Jurkat, Clone E6-1 (cell line): ENCODE measurements at regions not wholly inside any gene's neighbourhood (a gene's known extent, or its start where the extent isn't known, plus 50 kb on each side); places are given as distances from the start of the nearest gene placed in this dataset.
"Not testable (repeated sequence)": the region's sequence is repeated elsewhere in the genome, so short reads cannot be mapped to it uniquely, and the experiment has no call there.

Source experiments
- DNase-seq: peaks from one replicate; pipeline ENCODE4 v3.0.0-alpha.2; 2011; ENCODE audit warnings: low read depth, low spot score
- H3K4me3 ChIP-seq: 2 replicates; pipeline ENCODE4 v1.5.1; 2011; ENCODE audit warnings: mild to moderate bottlenecking, low read length, control low read depth, moderate library complexity

DNA sequence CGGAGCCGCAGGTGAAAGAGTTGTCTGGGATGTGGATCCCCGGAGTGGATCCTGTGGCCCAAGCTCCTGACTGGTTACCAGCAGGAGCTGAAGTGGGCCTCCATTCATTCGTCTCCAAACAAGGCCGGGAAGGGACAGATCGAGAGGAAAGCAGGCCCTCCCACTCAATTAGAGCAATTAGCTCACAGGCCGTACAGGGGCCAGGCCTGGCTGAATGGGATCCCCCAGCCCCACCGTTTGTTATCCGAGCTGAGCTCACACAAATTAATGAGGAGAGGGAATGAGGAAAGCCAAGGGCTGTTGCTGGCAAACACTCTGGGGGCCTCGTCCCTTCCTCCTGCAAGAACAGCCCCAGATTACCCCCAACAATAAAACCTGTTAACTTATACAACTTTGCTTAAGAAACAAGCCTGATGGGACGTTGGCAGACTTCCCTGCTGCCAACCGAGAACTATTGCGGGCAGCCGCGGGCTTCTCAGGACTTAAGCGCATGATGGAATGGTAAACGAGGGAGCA is 338.0 kb downstream of the BCL11A start:
- no peak overlapping the region for H3K4me3 ChIP-seq

GRCh38 chr2:60214626-60214875 is 338.9 kb downstream of the BCL11A start:
- H3K4me3 ChIP-seq, result no peak overlapping the region
- DNase-seq, result no peak

More for the DNA sequence above, 338.0 kb downstream of the BCL11A start:
- DNase-seq, result no peak

- no peak for DNase-seq
- no peak overlapping the region for H3K4me3 ChIP-seq
Measured at GRCh38 chr2:60213865-60214625, 339.4 kb downstream of the BCL11A start.

DNA sequence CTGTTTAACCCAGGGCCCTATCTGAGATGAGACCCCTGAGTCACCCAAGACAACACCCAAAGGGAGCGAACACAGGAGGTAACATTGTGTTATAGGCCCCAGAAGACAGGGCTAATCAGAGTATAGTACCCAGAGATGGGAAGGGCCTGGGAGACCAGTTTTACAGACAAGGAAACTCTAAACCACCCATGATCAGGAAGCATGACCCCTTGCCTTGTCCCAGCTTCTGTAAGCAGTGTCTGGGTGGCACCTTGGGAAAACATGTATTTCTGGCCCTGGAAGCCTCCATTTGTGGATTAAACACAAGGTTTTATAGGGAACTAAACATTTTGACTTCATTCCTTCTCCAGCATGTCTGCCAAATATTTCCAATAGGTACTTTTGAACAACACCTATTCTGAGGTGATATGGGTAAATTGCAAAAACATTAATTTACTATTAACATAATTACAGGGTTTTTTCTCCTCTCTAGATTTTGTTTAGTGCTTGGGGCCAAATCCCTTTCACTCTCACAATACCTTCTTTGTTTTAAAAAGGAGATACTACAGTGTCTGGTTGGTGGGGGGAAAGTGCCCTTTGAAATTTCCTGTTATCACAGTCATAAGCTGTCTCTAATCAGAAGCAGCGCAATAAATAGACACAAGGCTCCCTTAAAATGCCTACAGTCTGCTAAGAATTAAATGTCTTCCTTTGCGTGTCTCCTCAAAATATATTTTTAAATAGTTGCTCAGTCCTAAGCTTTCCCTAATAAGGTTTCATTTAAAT is 341.1 kb downstream of the BCL11A start:
- no peak for DNase-seq
- no peak overlapping the region for H3K4me3 ChIP-seq

DNA sequence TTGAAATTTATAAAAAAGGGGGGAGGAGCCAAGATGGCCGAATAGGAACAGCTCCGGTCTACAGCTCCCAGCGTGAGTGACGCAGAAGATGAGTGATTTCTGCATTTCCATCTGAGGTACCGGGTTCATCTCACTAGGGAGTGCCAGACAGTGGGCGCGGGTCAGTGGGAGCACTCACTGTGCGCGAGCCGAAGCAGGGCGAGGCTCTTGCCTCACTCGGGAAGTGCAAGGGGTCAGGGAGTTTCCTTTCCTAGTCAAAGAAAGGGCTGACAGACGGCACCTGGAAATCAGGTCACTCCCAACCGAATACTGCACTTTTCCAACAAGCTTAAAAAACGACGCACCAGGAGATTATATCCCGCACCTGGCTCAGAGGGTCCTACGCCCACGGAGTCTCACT is 364.4 kb downstream of the BCL11A start:
- H3K4me3 ChIP-seq, DNase-seq: not testable (repeated sequence)

GRCh38 chr2:60175290-60175689 is 378.2 kb downstream of the BCL11A start:
- DNase-seq, result no peak
- H3K4me3 ChIP-seq, result no peak overlapping the region

DNA sequence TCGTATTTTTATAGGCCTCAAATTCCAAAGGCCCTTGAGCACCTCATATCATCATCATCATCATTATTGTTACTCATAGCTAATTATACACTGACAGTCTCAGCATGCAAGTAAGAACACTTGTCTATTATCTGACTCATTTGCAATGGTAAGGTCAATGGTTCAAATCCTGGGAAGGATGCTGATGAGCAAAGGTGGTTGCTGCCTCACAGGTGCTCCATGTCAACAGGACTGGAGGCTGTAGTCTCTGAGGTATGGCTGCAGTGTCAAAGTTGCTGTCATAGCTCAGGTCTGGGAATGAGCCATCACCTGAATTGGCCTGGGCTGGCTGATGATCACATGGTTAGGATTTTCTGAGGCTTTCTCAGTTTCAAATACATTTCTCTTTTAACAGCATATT is 379.3 kb downstream of the BCL11A start:
- H3K4me3 ChIP-seq, result no peak overlapping the region

GRCh38 chr2:60172801-60173200 is 380.7 kb downstream of the BCL11A start:
- no peak for DNase-seq
- no peak overlapping the region for H3K4me3 ChIP-seq

More for the DNA sequence above, 379.3 kb downstream of the BCL11A start:
- DNase-seq, result no peak

DNA sequence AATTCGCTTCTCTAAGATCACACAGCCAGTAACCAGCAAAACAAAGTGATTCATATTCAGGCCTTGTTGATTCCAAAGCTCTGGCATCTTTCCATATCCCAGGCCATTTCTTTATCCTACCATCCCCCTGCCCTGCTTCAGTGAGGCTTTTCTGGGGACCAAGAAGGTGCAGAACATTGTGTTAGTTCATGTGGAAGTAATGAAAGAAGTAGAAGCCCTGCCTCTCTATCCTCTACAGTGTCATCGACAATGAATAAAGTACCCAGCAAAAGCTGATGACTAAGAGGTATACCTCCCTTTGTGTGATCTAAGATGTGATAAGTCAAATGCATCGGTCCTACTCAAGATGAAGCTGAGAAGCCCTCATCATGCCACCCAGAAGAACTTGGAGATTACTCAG is 383.2 kb downstream of the BCL11A start:
- no peak for DNase-seq
- no peak overlapping the region for H3K4me3 ChIP-seq

- DNase-seq, result no peak
- H3K4me3 ChIP-seq, result no peak overlapping the region
Measured at GRCh38 chr2:60168247-60168646, 385.2 kb downstream of the BCL11A start.

DNA sequence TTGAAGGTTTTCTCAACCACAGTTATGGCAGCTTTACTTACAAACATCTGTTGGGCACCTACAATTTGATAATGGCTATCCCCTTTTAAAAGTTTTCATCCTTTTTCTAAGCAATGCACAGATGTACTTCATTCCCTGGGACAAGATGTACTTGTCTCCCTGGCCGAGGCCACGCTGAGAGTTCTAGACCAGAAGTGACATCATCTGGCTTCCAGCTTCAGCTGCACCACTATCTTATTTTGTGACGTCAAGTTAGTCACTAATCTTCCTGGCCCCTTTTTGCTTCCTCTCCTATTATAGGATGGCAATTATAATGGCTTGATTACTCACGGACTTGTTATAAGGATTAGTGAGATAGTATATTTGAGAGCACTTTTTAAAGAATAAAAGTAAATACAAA is 386.4 kb downstream of the BCL11A start:
- no peak for DNase-seq
- H3K4me3 ChIP-seq, result no peak overlapping the region

GRCh38 chr2:60163691-60164090 is 389.8 kb downstream of the BCL11A start:
- DNase-seq, result no peak
- no peak overlapping the region for H3K4me3 ChIP-seq

- DNase-seq, result no peak
- no peak overlapping the region for H3K4me3 ChIP-seq
Measured at GRCh38 chr2:60159519-60159918, 393.9 kb downstream of the BCL11A start.

DNA sequence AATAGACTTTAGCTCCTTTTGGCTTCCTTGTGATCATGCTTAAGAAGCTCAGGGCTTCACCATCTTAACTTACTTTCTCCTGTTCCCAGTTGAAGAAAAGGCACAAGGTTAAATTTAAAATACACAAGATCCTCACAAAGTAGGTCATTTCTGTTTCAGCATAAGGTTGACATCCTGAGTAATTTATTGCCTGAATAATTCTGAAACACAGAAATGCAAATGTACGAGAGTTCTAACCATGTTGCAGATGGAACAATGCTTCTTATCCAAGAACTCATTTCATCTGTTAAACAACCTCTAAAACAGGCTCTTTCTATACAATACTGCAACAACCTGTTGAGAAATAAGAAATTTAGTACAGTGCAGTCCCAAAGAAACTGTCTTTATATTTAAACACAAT is 395.2 kb downstream of the BCL11A start:
- no peak overlapping the region for H3K4me3 ChIP-seq
- no peak for DNase-seq

GRCh38 chr2:60157283-60157682 is 396.2 kb downstream of the BCL11A start:
- no peak for DNase-seq
- H3K4me3 ChIP-seq, result no peak overlapping the region

DNA sequence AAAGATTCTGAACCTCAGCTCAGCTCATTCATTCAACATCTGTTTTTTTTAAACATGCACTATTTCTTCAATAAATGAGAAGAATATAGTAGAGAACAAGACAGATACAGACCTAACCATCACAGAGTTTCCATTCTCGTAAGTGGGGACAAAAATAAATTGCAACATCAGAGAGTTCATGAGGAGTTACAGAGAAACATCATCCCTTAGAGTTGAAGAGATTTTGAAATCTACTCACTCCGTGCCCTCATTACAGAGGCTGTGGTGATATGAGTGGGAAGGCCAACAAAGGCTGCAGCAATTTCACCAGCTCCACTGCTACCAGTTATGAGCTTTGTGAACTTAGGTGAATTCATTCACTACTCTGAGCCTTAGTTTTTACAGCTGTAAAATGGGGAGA is 399.3 kb downstream of the BCL11A start:
- no peak overlapping the region for H3K4me3 ChIP-seq
- DNase-seq, result no peak

- H3K4me3 ChIP-seq, result no peak overlapping the region
- DNase-seq, result peak; percentile 38
Measured at GRCh38 chr2:60152226-60152833, 401.1 kb downstream of the BCL11A start.

- no peak overlapping the region for H3K4me3 ChIP-seq
- peak; percentile 59 for DNase-seq
Measured at GRCh38 chr2:60149176-60149575, 404.3 kb downstream of the BCL11A start.

GRCh38 chr2:60148716-60149115 is 404.7 kb downstream of the BCL11A start:
- H3K4me3 ChIP-seq, result no peak overlapping the region
- DNase-seq, result peak; percentile 46

DNA sequence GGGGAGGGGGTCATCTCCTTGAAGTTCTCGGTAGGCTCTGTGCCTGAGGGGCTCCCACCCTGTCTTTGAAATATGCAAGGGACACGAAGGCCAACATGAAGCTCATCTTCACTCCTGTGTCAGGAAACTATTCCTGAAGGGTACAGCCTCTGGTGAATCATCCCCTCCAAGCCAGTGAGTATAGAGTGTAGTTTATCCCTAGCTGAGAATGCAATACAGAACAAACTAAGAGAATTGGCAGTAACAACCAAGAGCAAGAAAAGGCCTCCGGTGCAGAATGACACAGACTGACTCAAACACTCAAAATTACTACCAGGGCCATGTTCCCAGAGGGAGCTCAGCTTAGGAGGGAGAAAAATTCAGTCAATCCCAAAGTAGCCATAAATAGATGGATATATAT is 413.3 kb downstream of the BCL11A start:
- no peak for DNase-seq
- H3K4me3 ChIP-seq, result no peak overlapping the region
